ENCODE measurements at regions not wholly inside any gene's neighbourhood (a gene's known extent, or its start where the extent isn't known, plus 50 kb on each side); places are given as distances from the start of the nearest gene placed in this dataset.

DNA sequence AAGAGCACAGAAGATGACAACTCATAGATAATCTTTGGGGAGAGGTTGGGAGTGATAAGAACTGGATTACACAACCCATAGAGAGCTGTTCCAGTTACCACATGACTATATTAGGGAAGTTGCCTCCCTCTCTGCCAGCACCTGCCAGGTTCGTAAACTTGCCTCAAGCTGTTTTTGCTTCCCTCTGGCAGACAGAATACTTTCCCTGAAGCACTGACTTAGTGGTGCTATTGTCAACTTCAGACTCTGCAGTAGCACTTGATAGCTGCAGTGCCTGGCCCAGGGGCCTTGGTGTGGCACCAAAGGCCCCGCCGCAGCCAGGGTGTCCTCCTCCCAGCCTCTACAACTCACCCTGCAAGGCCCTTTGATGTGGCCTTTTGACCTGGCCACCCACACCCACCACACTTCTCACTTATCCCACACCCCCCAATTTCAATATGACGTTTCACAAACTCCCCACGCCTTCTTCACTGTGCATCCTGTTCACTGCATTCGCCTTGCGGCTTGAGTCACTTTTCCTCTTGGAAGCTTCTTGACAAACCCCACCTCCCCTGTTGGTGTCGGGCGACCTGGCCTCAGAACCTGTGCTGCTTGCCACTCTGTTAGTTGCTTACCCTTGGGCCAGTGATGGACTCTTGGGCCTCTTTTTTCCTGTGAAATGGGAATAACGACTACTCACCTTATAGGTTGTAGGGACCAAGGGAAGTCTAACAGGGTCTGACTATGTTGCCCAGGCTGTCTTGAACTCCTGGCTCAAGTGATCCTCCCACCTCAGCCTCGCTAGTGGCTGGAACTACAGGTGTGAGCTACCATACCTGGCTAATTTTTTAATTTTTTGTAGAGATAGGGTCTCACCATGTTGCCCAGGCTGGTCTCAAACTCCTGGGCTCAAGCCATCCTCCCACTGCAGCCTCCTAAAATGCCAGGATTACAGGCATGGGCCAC is 50.2 kb upstream of the PODXL start:
- TF ChIP-seq, protein P1, sequence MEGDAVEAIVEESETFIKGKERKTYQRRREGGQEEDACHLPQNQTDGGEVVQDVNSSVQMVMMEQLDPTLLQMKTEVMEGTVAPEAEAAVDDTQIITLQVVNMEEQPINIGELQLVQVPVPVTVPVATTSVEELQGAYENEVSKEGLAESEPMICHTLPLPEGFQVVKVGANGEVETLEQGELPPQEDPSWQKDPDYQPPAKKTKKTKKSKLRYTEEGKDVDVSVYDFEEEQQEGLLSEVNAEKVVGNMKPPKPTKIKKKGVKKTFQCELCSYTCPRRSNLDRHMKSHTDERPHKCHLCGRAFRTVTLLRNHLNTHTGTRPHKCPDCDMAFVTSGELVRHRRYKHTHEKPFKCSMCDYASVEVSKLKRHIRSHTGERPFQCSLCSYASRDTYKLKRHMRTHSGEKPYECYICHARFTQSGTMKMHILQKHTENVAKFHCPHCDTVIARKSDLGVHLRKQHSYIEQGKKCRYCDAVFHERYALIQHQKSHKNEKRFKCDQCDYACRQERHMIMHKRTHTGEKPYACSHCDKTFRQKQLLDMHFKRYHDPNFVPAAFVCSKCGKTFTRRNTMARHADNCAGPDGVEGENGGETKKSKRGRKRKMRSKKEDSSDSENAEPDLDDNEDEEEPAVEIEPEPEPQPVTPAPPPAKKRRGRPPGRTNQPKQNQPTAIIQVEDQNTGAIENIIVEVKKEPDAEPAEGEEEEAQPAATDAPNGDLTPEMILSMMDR (IDR thresholded peaks at IDR 0.05), result no peak
- TF ChIP-seq POLR2AphosphoS5 (IDR thresholded peaks at IDR 0.05; ENCODE audit: insufficient read depth in 1 of 2, low read depth in 1 of 2), result no peak

Measured in vagina (tissue), 2 donors.